ENCODE measurements at regions not wholly inside any gene's neighbourhood (a gene's known extent, or its start where the extent isn't known, plus 50 kb on each side); places are given as distances from the start of the nearest gene placed in this dataset.
"Not testable (repeated sequence)": the region's sequence is repeated elsewhere in the genome, so short reads cannot be mapped to it uniquely, and the experiment has no call there.

DNA sequence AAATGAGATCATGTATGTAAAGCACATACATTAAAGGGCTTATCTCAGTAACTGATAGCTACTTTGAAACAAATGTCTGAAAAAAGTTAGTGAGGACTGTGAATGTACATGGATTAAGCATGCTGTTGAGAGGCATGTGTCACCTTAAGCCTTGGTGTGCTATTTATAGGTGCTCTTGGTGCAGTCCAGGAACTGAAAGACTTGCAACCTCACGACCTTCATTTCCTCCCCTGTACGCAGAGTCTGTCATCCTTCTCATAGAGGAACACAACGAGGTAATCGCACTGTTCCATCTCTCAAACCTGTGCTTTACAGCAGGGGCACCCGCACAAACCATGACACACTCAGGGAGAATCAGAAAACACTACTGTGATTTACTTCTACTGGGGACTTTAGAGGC, 65.6 kb downstream of the UFM1 start:
- DNase-seq = peak; percentile 67

DNA sequence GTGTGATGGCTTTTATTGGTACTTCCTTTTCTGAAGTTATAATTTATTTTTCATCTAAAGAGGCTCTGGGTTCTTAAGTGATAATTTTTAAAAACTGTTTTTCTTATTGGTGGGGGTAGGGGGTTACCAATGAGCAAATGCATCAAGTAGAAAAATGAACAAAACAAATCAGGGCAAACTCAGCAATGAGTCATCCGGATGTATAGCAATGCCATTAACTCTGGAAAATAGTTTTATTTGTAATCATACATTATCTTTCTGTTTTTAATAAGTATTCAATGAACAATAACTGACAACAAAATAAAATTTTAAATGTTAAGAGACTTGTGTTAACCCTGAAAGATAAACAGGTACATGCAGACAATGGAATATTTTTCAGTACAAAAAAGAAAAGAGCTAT, 67.6 kb downstream of the UFM1 start:
- DNase-seq = no peak

DNA sequence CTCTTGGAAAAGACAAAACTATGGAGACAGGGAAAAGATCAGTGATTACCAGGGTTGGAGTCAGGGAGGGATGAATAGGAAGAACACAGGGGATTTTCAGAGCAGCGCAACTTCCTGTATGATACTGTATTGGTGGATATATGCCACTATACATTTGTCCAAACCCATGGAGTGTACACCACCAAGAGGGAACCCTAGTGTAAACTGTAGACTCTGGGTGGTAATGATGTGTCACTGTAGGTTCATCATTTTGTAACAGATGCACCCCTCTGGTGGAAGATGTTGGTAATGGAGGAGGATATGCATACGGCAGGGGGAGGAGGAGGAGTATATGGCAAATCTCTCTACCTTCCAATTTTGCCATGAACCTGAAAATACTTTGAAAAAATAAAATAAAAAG, 68.1 kb downstream of the UFM1 start:
- DNase-seq = peak; percentile 10

DNA sequence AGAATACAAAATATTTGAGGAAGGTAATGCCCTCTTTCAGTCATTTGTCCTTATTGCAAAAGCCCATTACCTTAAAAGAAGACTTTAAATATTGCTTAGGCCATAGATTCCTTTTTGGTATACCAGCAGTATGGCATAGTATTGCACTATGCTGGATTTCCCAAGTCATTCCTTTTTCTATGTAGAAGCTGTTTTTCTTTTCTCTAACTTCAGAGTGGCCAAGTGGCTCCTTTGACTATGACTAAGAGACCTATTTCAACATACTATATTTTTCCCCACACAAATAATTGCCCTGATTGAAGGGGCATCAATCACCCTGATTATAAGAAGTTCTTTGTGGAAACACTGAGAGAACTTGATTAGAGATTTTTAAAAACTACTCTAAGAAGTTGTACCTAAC, 68.6 kb downstream of the UFM1 start:
- no peak for DNase-seq

DNA sequence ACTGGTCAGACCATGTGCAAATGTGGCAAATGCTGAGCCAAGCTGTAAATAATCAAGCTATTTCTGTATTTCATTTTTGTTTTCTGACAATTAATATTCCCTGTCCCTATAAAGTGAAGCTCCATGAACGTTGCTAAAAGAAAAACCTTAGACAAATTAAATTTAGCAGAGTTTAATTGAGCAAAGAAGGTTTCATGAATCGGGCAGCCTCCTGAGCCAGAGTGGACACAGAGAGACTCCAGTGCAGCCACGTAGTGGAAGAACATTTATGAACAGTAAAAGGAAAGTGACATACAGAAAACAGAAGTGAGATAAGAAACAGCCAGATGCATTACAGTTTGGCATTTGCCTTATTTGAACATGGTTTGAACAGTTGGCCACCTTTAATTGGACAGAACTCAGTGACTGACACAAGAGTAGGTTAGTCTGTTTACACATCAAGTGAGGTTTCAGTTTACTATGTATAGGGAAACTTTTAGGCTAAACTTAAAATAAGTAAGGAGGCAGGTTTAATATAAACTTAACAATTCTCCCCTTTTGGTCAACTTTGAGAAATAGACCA, 69.7 kb downstream of the UFM1 start:
- DNase-seq = no peak

DNA sequence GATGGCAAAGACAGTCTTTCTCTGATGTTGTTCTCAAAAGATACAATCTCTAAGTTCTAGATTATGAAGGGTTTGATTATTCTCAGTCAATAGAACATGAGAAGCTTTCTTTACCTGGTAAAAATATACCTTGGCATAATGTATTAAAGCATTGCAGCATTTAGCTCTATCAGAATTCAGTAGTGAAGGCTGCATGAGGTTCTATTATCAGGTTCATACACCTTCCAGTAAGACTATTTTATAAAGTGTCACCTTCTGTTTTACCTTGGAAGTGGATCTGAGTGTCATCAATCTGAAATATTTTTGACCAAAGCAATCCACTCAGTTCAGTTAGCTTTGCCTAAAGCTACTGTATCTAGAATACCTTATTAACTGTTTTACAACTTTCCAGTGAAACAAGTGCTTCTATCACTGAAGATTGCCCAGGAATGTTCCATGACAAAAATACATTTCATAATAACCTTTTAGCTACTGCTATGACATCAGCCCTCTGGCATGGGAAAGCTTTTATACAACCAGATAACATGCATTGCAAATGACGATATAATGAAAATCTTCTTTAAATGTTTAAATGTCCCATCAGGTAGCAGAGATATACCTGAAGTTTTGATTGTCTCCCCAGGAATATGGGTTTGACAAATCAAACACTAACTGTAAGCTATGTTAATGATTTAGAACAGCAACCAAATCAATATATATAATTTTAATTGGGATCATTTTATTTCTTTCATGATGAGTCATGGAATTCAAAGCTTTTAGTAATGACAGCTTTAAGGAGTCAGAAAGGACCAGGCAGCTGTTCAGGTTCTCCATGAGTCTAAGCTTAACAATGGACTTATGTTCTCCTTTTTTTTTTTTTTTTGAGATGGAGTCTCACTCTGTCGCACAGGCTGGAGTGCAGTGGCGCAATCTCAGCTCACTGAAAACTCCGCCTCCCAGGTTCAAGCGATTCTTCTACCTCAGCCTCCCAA, 72.2 kb downstream of the UFM1 start:
- DNase-seq = no peak

DNA sequence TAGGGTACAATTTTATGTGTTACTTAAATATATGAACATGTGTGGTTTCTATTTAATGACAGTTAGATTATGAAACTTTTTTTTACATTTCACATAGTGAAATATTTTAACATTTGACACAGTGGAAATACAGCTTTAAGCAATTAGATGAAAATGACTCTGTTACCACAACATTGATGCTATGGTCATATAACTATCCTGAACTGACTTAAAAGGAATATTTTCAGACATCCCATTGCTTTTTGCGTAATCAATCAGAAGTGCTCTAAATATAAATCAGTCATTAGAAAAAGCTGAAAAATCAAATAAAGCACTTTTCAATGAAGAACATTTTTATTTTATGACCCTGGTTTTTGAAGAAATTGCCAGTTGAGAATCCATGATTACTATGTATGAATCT, 80.3 kb downstream of the UFM1 start:
- no peak for DNase-seq

DNA sequence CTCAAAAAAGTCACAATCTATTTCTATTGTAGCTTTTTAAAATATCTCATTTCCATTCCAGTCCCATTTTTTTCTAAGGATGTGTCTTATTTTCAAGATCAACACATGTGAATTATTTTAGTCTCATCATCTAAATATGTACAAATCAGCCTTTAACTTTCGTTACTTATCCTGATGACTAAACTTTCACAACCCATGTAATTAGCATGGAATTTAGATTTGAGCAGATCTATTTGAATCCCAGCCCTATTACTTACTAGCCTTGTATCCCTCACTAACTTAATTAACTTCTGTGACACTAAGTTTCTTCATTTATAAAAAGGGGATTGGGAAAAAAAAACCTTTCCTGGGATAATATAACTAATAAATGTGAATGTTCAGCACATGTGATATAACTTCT, 81.1 kb downstream of the UFM1 start:
- DNase-seq = no peak

DNA sequence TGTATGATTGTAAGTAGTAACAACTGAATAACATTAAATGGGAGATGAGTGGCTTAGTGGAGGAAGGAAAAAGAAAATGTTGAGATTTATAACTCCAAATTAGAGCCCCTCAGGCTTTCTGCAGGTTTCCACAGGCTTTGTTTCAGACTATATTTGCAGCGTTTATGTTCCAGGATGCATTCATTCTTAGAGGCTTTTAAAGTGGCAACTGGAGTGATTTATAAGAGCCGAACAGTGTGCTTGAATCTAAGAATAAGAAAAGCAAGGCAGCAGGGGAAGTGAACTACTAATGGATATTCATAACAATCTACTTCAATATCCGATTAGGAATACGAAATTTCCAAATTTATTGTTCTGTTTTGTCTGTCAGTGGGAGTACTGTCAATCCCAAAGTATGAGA, 91.0 kb downstream of the UFM1 start:
- DNase-seq = no peak

DNA sequence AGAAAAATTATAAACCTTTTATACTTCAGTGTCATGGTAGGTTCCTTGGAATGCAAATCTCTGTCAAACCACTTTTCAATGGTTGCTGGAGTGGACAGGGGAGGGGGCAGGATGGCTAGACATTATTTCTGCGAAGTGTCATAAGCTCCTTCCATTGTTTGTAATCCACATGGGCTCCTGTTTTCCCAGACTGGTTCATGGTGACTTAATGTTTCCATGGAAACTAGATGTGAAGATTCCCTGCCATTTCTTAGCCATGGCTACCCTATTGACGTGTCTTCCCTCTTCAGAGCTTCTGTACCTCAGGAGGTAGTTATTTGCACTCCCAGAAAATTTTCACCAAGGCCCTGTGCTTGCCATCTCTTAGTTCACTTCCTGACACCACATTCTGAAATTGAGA, 95.3 kb downstream of the UFM1 start:
- no peak for DNase-seq

DNA sequence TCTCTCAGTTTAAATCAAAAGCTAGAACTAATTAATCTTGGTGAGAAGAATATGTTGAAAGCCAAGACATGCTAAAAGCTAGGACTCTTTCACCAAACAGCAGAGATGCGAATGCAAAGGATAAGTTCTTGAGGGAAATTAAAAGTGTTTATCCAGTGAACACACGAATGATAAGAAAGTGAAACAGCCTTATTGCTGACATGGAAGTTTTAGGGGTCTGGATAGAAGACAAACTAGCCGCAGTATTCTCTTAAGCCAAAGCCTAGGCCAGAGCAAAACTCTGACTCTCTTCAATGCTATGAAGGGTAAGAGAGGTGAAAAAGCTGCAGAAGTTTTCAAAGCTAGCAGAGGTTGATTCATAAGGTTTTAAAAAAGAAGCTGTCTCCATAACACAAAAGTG, 103.0 kb downstream of the UFM1 start:
- no peak for DNase-seq

DNA sequence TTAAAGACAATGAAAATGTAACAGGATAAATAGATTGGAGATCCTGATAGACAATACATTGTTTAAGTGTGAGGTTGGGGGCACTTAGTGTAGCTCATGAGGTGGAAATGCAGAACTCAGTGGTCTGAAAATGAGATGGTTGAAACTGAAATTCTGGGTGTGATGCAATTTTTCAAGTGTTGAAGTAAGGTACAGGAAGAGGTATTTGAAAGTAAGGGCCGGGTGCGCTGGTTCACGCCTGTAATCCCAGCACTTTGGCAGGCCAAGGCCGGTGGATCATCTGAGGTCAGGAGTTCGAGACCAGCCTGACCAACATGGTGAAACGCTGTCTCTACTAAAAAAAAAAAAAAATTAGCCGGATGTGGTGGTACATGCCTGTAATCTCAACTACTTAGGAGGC, 113.0 kb downstream of the UFM1 start:
- no peak for DNase-seq

DNA sequence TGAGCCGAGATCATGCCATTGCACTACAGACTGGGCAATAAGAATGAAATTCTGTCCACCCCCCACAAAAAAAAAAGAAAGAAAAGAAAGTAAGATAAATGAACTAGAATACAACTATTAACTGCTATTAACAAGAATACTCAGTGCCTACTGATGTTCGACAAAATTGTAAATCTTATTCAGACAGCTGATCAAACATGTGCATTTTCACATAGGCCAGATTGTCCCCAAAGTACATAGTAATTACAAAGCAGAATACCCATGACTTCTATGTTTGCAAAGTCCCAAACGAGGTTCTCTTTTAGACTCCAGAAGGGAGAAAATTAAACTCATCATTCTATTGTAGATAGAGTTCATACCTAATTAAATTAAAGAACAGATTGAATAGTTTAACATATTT, 113.4 kb downstream of the UFM1 start:
- DNase-seq = no peak

DNA sequence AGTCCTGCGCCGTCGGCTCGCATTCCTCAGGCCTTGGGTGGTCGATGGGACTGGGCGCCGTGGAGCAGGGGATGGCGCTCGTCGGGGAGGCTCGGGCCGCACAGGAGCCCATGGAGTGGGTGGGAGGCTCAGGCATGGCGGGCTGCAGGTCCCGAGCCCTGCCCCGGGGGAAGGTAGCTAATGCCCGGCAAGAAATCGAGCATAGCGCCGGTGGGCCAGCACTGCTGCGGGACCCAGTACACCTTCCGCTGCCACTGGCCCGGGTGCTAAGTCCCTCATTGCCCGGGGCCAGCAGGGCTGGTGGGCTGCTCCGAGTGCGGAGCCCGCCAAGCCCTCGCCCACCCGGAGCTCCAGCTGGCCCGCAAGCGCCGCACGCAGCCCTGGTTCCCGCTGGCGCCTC, 122.8 kb downstream of the UFM1 start:
- not testable (repeated sequence) for DNase-seq

DNA sequence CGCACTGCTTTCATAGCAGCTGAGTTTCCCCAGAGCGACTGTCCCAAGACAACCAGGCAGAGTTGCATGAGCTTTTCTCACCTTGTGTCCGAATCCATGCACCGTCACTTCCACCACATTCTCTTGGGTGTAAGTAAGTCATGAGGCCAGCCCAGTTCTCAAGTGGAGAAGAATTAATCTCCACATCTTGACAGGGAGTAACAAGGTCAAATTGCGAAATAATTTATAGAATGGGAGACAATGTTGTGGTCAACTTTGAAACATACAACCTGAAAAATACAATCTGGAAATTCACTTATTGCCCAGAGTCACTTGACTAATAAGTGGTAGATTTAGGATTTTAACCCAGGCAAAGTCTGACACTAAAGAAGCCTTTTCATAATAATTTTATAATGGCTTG, 123.7 kb downstream of the UFM1 start:
- DNase-seq = no peak

DNA sequence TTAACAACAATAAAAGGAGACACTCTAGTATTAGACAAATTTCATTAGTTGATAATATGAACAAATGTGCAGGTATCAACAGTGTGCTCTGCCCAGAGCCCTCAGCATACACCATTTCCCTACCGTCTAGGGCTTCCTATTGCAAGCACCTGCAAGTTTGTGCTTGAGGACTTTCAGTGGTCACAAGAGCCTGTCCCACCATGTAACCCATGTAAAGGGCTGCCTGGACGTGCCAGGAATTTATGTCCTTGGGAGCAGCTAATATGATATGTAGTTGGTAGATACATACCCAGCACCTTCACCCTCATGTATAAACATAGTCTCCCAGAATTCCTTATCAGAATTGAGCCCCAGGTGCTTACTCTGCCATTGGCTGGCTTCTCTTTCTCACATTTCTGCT, 128.0 kb downstream of the UFM1 start:
- no peak for DNase-seq

DNA sequence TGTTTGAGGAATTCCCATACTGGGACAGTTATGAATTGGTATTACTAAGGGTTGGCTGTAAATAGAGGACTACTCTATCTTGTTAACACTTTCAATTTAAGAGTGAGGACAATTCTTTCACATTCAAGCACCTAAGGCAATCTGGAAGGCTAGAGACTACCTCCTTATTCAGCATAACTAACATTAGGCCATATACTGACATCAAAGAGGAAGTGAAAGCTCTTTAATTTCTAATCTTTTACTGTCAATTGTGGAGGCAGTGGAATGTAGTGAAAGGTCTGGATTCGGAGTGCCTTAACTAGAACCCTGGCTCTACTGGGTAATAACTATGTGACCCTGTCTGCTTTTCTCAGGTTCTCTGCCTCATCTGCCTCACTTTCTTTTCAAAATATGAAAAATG, 134.0 kb downstream of the UFM1 start:
- no peak for DNase-seq

DNA sequence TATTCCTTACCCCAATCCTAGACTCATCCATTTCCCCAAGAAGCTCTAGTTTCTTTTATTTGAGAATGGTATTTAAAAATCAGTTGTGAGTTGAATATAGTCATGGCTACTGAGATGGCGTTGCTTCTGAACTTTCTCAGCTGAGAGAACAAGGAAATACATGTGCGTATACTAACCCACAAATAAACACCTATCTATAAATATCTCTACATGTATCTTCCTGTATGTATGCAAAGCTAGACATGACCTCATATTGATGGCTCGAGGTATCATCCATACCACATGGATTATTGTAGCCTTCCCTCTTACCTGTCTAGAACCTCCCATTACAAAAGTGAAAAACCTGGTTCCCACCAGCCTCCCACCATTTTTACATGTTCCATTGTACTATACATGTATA, 141.0 kb downstream of the UFM1 start:
- no peak for DNase-seq

DNA sequence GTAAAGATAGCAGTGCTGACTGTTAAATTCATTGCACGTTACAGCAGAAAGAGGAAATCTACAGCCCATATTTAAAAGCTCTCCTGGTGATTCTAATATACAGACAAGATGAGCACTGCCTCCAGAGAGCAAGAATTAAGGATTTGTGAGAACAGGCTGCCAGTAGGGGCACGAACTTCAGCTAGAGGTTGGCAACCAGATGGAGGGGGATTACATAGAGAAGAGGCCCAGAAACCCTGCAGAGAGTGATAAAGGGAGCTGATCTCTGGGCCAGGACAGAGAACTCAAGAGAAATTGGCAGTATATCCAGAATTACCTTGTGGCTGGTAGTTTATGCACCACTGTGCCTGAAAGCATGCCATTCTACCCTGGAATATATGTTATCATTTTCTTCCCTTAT, 144.8 kb downstream of the UFM1 start:
- no peak for DNase-seq

DNA sequence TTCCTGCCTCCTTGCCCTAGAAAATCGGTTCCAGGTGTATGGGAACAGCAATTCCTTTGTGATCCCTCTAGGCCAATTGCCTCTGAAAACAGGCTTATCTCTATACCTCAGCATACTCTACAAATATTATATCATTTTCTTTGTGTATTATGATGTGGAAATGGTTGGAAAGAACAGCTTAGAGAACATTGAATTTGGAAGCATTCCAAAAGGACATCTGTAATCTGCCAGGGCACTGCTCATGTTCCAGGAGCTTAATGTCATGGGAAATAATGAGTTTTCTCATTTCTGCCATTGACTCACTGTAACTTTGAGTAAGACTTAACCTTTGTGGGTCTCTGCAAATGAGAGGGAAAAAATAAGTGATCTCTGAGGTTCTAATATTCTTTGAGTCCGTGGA, 147.3 kb downstream of the UFM1 start:
- DNase-seq = no peak

DNA sequence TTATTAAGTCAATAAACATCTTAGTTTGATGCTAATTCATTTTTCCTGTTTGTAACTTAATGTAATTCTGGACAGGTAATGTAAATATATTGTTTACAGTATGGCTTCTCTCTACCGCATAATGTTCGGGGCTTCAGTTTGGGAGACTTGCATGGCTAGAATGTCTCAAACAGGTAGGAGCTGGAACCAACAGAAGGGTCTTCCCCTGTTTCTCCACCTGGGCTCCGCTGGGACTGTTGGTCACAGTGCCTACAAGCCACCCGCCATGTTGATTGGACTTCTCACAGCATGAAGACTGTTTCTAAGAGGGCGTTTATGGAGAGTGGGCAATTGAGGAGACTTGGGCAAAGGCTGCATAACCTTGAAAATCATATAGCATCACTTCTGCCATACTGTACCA, 148.6 kb downstream of the UFM1 start:
- no peak for DNase-seq

DNA sequence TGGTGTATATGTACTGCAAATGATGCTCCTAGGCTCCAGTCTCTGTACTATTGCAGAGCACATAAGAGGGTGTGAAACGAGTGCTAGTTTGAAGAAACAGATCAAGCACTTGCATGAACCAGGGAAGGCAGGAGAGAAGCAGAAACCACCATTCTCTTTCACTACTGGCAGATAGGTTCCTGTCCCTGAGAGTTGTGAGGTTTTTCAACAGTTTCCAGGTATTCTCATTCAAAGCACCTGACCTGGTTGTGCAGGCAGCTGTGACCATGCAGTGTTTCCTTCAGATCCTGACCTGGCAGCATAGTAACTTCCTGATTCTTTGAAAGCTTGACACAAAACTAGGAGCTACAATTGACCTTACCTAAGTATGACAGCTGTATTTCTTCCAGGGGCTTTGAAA, 164.9 kb downstream of the UFM1 start:
- no peak for DNase-seq

DNA sequence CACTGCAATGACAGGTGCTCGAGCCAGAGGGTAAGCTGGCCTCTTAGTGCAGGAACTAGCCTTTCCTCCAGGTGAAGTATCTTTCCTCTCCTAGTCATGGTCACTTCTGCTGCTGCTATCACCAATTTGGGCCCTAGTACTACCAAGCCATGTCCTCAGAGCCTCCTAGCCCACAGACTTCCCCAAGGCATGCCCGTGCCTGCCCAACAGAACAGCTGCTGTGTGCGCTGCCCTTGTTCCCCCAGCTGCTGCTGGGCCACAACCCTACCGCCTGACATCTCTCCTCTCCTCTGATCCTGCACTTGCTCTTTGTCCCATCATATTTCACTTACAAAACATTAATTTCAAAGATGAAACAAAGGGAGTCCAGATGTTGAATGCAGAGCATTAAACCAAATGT, 168.5 kb upstream of the FREM2 start:
- DNase-seq = no peak

DNA sequence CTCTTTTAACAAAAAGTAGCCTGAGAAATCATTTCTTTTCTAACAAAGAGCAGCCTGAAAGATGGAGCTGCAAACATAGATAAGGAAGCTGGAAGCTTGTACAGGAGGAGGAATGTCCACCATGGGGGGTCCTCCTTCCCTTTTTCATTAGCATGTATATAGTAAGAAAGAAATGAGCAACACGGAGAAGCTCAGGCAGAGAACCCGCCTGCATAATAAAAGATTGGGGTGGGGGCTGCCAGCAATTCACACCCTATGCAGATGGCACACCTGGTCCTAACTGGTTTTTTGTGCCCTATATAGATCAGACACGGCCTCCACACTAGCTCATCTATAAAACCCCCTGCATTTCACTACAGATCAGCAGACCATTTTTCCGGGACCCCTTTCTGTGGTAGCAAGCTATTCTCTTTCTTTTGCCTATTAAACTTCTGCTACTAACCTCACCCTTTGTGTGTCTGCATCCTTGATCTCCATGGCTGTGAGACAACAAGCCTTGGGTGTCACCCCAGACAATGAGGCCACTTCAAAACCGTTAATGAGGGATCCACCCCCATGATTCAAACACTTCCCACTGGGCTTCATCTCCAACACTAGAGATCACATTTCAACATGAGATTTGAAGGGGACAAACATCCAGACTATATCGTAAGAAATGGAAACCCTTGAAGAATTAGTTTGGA, 167.5 kb upstream of the FREM2 start:
- no peak for DNase-seq
